ENCODE measurements at regions not wholly inside any gene's neighbourhood (a gene's known extent, or its start where the extent isn't known, plus 50 kb on each side); places are given as distances from the start of the nearest gene placed in this dataset.

DNA sequence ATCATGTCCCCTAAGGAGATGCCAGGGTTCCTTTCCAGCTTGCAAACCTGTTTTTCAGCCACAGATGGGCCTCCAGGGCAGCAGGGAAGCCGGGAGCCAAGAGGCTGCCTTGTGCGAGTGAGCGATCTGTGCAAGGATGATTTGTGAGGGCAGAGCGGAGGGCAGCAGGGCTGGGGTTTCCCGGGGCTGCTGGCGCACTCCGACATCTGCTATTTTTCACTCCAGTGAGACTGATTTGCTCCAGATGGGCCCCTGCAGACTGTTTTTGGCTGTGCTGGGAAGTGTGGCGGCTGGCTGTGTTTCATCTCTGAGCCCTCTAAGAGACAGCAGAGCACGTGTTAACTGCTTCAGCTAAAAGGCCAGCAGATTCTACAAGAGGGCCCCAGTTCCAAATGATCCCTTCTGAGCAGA lies 466.2 kb downstream of the TYW1 start:
- no peak for TF ChIP-seq POLR2A (IDR thresholded peaks at IDR 0.05)
- TF ChIP-seq, protein P1, sequence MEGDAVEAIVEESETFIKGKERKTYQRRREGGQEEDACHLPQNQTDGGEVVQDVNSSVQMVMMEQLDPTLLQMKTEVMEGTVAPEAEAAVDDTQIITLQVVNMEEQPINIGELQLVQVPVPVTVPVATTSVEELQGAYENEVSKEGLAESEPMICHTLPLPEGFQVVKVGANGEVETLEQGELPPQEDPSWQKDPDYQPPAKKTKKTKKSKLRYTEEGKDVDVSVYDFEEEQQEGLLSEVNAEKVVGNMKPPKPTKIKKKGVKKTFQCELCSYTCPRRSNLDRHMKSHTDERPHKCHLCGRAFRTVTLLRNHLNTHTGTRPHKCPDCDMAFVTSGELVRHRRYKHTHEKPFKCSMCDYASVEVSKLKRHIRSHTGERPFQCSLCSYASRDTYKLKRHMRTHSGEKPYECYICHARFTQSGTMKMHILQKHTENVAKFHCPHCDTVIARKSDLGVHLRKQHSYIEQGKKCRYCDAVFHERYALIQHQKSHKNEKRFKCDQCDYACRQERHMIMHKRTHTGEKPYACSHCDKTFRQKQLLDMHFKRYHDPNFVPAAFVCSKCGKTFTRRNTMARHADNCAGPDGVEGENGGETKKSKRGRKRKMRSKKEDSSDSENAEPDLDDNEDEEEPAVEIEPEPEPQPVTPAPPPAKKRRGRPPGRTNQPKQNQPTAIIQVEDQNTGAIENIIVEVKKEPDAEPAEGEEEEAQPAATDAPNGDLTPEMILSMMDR (IDR thresholded peaks at IDR 0.05) = no peak
